ENCODE measurements at regions not wholly inside any gene's neighbourhood (a gene's known extent, or its start where the extent isn't known, plus 50 kb on each side); places are given as distances from the start of the nearest gene placed in this dataset.
"Not testable (repeated sequence)": the region's sequence is repeated elsewhere in the genome, so short reads cannot be mapped to it uniquely, and the experiment has no call there.

DNA sequence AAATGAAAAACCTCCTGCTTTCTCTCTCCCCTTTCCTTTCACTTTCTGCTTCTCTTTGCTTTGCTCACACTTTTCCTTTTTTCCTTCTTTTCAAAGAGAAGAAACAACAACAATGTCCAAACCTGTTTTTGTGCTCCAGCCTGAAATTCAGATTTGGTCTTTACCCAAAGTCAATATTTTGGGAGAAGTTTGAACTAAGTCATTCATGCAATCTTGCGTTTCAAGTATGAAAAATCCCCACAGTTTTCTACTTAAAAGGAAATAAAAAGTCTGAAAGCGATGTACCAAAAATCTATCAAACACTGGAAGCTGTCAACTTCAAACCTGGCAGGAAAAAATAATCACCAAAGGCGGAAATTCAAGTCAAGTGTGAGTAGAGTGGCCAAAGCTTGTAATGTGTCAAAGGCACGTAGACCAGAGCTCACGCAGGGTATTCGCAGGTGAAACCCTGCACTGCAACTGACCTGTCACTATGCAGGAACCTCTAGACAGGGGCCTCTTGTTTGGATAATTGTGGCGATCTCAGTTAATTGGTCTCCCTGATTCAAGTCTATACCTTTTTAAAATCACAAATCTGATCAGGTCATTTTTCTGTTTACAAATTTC lies 118.8 kb upstream of the GALNT15 start:
- no peak for DNase-seq (ENCODE audit: low spot score)

DNA sequence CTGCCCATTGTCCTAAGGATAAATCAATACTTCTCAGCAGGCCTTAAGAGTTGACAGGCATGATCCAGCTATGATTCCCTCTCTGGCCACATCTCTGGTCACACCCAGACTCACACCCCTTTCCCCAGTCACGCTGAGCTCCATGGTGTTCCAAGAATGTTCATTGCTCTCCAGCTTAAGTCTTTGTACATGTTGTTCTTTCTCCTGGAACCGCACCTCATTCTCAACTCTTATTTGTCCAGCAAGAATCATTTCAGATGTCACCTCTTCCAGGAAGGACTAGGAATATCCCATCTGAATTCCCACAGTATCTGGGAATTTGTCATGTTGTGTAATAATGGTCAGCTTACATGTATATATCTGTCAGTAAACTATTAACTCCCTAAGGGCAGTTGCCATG lies 118.3 kb upstream of the GALNT15 start:
- peak; percentile 47 for DNase-seq (ENCODE audit: low spot score)

DNA sequence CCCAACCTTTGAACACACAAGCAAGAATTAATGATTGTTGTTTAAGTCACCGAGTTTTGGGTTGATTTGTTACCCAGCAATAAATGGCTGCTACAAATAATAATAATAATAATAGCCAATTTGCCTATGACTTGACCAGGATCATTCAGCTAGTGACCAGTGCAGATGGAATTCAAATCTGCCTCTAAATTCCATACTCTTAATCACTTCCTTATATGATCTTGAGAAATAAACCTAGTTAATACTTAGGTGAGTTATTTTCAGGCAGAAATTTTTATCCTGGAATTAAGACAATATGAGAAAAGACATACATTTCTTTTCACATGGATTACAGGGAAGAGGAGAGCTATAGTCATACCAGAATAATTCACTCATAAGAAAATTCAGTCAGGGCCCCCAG lies 116.0 kb upstream of the GALNT15 start:
- DNase-seq (ENCODE audit: low spot score) = no peak

DNA sequence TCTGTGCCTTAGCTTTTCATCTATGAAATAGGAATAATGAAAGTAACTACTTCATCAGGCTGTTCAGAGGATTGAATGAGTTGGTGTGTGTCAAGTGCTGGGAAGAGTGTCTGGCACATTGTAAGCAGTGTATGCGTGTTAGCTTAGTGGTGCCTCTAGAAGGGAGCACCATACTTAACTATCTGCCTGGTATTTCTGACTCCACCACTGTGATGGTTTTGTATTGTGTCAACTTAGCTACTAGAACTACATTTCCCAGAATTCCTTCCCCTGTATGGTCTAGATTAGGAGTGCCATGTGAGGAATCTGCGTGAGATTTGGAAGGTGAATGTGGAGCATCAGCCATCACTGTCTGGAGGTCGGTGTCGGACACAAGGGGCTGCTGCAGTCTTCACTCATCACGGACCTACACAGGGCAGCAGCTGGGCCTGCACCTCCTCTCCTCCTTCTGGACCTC lies 115.4 kb upstream of the GALNT15 start:
- DNase-seq (ENCODE audit: low spot score) = no peak

DNA sequence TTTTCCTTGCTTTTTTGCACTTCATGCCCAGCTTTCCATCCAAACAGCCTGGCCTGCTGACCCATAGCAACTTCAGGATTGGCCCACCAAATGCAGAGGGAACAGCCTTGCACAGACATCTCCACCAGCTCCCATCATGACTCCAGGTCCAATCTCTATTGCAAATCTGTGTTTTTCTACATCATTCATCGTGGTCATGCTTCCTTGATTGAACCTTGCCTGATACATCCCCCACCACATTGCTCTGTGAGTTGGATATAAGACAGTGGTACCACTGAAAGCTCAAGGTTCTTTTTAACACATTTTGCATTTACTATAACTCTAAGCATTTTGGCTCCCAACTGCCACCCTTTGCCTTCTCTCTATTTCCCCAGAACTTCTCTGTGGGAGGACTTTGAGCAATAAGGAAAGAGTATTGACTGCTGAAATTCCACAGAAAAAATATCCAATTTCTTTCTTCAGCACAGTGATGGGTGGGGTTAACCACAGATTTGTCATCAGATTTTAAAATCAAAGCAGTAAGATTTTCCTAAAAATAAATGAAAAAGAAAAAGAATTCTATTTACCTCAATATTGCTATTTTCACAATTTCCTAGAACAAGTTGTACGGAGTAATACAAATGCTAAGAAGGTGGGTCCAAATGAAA lies 114.6 kb upstream of the GALNT15 start:
- peak; percentile 49 for DNase-seq (ENCODE audit: low spot score)

DNA sequence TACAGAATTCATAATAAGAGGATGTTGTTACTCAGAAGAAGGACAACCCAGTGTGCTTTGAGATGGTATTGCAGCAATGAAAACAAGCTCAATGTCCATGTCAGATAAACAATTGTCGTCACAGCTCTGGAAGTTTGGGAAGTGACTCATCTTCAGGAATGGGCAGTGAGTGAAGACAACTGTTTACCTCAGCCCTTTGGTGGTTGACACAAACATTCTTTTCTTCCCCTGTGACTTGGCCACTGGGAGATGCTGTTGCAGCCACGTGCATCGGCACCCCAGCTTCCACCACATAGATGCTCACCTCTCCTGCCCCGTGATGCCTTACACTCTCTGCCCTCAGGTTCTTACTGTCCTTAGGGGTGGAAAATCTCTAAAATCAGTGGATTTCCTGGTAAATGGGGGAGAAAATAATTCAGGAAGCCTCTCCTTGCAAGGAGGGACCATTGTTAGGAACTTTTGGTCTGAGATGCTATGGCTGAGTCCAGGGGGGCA lies 114.1 kb upstream of the GALNT15 start:
- peak; percentile 89 for DNase-seq (ENCODE audit: low spot score)

DNA sequence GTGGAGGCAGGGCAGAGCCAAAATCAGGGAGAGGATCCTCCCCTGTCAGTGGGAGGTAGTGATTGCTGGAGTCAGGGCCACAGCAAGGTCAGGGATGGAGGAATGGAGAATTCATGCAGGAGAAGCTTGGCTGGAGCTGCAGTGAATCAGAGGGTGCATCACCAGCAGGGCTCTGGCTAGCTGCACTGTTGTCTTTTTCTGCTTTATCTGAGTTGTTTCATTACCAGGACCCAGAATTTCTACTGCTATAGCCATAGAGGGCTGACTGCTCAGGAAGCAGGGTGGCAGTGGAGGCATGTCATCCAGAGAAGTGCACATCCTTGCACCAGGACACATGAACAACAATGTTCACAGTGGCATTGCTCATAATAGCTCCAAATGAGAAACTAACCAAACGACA lies 113.5 kb upstream of the GALNT15 start:
- peak; percentile 82 for DNase-seq (ENCODE audit: low spot score)

DNA sequence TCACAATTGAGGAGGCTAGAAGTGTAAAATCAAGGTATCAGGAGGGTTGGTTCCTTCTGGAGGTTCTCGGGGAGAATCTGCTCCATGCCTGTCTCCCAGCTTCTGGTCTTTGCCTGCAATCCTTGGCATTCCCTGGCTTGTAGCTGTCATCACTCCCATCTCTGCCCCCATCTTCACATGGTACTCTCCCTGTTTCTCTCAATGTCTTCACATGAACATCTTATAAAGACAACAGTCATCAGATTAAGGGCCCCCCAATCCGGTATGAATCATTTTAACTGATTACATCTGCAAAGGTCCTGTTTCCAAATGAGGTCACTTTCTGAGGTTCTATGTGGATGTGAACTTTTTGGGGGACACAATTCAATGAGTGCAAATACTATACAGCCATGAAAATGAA lies 113.0 kb upstream of the GALNT15 start:
- DNase-seq (ENCODE audit: low spot score) = no peak

DNA sequence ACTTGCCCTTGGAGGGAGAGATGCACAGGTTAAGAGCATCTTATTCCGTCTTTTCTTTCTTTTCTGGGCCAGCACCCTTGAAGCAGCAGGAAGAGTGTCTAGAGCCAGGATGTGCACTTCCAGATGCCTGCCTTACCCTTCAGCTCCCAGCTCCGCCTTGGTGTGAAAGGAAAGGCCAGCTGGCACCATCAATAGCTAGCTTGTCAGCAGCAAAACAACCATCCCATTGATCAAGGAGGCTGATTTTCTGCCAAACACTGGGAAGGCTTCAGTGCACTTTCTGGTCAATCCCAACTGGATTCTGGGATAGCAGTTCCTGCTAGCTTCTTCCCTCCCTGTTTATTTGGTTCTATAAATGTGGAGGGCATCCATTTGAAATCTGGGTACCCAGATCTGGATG lies 110.9 kb upstream of the GALNT15 start:
- no peak for DNase-seq (ENCODE audit: low spot score)

DNA sequence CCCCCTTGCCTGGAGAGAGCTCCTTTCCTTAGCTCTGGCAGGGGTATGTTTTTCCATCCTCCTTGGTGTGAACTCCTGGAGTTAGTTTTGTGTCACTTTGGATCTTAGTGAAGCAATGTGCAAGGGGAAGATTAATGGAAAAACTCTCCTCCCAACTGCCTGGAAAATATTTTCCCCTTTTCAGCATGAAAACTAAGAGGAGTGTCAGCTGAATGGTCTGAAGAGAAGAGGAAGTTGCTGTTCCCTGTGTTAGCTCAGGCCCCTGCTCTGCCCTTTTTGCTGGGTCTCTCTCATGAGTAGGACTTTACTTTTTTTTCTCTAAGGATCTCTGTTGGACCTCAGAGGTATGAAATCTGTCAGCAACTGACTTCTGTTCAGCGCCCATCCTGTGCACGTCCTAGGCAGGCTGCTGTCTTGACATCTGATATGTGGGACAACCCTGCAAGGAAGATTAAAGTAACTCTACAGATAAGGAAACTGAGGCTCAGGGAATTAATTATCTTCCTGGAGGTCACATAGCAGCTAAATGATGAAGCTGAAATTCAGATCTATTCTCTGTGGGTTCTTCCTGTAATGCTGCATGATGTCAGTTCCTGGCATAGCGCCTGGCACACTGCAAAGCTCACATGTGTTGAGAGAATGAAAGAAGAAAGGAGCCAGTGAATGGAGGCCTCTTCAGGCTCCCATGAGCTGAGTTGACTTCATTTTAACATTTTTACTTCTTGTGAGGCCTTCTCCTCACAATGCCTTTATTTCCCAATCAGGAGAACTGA lies 109.7 kb upstream of the GALNT15 start:
- peak; percentile 62 for DNase-seq (ENCODE audit: low spot score)

DNA sequence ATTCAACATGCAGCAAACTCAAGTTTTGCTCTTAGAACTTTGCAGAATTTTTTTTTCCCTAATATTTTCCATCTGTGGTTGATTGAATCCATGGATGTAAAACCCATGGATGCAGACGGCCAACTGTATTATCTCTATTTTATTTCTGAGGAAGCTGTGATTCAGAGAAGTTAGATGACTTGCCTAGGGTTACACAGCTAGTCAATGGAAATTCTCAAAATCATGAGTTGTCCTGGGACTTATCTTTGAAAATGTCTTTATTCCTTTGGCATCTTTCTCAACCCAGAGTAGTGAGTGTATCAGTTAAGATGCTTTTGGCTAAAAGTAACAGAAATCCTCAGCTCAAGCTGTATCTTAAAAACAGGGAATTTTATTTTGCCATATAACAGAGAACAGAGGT lies 107.9 kb upstream of the GALNT15 start:
- no peak for DNase-seq (ENCODE audit: low spot score)

DNA sequence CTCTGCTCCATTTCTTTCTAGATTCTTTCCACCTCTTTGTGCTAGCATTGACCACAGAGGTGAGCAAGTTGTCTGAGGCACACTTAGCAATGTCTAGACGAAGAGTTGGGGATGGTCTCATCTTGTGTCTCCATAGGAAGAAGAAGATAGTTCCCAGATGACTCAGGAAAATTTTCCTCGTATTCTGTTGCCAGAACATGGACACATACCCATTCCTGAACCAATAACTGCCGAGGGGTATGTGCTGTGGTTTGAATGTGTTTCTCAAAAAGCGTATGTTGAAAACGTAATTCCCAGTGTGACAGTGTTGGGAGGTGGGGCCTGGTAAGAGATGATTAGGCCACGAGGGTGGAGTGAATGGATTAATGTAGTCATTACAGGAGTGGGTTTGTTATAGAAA lies 107.5 kb upstream of the GALNT15 start:
- DNase-seq (ENCODE audit: low spot score) = peak; percentile 39

DNA sequence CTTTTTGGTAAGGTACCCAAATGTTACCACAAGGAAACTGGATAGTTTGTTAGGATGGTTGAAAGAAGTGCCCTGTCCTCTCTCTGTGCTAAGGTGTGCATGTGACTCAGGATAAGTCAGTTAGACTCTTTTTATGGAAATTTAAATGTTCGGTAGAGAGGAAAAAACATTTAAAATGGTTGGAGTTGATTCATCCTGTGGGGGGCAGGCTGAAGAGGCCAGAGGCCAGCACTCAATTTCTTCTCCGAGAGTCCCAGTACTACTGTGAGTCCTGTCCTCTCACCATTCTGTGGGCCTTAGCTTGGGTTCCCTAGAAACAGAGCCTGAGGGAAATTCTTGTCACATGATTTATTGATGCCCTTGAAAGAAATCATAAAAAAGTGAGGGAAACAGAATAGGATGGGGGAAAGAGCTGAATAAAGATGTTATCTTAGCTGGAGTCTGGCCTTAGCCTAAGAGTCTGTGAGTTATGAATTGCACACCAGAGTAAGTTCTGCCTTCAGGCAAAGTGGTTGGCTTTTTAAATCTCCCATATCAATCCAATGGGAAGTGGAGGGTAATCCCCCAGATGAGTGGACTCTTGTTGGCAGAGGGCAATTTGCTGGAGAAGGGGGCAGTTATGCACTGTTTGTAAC lies 106.5 kb upstream of the GALNT15 start:
- no peak for DNase-seq (ENCODE audit: low spot score)

DNA sequence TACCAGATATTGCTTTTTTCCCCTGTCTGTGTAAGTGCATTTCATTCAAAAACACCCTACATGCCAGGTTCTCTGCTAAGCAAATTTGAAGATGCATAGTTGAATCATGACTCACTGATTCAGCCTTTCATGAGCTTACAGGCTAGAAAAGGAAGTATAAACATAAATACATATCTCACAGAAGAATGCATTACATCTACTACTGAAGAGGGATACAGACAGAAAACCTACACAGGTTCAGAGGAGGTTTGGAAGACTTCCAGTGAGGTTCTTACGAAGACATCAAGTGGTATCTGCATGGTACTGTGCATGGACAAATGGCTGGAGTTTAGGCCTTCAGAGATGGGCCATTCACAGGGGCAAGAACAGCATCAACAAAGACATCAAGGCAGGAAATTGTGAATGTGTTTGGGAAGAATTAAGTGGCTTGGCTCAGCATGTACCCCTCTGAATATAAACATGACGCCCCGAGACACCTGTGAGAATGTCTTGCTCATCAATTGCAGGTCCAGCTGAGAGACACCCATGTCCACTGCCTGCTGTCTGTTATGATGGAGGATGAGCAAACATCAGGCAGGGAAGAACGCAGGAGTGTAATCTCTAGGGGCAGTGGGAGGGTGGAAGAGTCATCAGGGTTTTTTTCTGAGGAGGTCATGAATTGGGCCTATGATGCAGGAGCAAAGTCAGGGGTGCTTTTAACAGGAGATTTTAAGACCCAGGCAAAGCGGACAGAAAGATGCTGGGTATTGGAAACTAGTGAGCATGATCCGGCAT lies 105.1 kb upstream of the GALNT15 start:
- peak; percentile 53 for DNase-seq (ENCODE audit: low spot score)

DNA sequence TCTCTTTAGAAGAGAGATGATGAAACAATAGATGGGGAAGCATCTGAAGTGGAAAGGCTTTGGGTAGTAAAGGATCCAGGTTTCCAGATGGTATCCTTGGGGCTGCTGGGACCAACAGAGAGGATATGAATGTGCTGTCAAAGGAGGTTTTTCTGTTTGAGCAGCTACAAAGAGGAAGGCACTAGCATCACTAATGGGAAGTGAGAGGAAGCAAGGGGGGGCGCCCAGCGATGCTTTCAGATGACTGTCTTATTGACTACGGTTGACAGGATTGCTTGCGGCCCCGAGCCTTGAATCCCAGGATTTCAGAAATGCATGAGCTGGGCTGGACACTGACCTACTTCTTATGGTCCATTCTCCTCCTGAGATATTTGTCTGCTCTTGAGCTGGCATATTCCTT lies 103.8 kb upstream of the GALNT15 start:
- DNase-seq (ENCODE audit: low spot score) = no peak

DNA sequence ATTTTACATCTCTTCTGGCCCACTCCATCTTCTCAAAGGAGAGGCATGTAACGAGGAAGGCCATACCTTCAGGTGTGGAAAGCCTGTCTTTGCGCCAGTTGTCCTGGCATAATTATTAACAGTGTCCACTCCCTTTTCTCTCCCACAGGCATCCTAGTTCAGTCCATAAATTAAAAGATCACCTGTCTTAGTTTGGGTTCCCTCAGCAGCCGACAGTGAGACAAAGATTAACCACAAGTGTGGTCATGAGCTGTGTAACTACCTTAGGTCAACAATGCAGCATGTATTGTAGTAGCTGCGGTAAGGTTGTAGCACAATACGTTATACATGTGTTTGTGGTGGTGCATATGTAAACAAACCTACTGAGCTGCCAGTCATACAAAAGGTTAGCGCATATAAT lies 103.3 kb upstream of the GALNT15 start:
- no peak for DNase-seq (ENCODE audit: low spot score)

DNA sequence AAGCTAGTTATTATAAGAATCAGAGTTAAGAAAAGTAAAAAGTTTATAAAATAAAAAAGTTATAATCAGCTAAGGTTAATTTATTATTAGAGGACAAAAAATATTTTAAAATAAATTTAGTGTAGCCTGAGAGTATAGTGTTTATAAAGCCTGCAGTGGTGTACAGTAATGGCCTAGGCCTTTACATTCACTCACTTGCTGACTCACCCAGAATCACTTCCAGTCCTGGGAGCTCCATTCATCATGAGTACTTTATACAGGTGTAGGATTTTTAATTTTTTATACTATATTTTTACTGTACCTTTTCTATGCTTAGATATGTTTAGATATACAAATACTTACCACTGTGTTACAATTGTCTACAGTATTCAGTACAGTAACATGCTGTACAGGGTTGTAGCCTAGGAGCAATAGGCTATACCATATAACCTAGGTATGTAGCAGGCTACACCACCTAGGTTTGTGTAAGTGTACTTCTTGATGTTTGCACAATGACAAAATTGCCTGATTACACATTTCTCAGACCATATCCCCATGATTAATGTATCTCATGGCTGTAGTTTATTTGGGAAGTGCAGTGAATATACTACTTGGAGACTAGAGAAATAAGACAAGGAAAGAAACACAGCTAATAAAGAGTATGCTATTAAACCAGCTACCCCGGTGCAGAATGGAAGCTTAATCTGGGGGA lies 101.9 kb upstream of the GALNT15 start:
- DNase-seq (ENCODE audit: low spot score) = no peak

DNA sequence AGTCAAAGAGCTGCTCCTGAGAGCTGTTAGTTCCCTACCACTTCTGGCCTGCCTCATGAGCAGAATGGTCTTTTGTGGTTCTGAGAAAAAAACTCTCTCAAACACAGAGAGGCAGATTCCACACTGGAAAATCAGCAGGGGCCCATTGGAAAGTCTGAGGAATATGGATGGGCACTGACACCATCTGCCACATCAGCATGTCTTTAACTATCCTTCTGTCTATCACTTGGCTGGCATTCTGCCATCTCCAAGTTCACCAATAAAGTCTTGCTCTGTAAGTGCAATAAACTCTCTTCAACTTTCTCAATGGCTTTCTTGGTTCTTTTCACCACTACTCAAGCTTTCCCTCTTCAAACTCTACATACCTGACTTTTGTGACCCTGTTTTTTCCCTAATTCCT lies 101.3 kb upstream of the GALNT15 start:
- no peak for DNase-seq (ENCODE audit: low spot score)

DNA sequence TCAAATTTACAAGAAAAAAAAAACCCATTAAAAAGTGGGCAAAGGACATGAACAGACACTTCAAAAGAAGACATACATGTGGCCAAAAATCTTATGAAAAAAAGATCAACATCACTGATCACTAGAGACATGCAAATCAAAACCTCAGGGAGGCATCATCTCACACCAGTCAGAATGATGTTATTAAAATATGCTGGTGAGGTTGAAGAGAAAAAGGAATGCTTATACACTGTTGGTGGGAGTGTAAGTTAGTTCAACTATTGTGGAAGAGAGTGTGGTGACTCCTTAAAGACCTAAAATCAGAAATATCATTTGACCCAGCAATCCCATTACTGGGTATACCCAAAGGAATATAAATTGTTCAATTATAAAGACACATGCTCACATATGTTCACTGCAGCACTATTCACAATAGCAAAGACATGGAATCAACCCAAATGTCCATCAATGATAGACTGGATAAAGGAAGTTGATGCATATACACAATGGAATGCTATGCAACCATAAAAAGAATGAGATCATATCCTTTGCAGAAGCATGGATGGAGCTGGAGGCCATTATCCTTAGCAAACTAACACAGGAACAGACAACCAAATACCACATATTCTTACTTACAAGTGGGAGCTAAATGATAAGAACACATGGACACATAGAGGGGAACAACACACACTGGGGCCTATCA lies 100.3 kb upstream of the GALNT15 start:
- DNase-seq (ENCODE audit: low spot score) = not testable (repeated sequence)

DNA sequence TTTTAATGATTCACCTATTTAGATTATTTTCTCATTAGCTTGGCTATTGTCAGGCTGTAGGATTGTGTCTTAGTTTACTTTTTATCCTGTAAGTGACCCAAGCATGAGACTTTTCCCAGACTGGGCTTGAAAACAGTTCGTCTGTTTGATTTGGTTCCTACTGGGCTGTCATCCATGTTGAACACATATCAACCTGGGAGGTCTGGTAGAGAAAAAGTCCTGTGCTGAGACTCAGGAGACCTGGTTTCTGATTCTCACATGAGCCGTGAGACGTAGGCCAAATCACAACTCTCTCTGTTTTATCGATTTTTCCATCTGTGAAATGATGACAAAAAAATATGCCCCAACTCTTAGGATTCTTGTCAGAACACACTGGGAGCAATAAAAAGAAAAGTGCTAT lies 98.8 kb upstream of the GALNT15 start:
- no peak for DNase-seq (ENCODE audit: low spot score)

DNA sequence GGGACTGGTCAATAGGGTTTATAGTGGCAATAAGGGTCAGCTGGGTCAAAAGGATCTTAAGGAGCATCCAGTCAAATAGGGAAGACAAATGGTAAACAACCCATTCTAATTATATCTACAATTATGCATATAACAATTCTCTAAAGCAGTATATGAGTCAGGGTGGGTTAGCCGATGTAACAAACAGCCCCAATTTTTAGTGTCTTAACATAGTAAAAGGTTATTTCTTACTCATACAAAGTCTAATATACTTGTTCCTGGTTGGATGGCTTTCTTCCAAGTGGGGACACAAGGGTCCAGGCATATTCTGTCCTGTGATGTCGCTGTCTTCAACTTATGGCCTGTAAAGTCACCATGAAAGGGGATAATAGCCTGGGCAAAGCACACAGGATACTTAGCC lies 97.9 kb upstream of the GALNT15 start:
- no peak for DNase-seq (ENCODE audit: low spot score)
